Muscle of back (tissue), 3 donors: ENCODE measurements at regions not wholly inside any gene's neighbourhood (a gene's known extent, or its start where the extent isn't known, plus 50 kb on each side); places are given as distances from the start of the nearest gene placed in this dataset.
"Not testable (repeated sequence)": the region's sequence is repeated elsewhere in the genome, so short reads cannot be mapped to it uniquely, and the experiment has no call there.

ENCODE experiments used
- DNase-seq, 3 donors: peaks; one replicate each; pipeline versions ENCODE4 v3.0.0 to v3.0.0-alpha.2; 2013

GRCh38 chr14:25699981-25700380 lies 650.0 kb upstream of the STXBP6 start:
- no peak for DNase-seq

GRCh38 chr14:25698111-25698510 lies 648.2 kb upstream of the STXBP6 start:
- no peak for DNase-seq

- DNase-seq: no peak
Measured at GRCh38 chr14:25696176-25696575, 646.2 kb upstream of the STXBP6 start.

DNA sequence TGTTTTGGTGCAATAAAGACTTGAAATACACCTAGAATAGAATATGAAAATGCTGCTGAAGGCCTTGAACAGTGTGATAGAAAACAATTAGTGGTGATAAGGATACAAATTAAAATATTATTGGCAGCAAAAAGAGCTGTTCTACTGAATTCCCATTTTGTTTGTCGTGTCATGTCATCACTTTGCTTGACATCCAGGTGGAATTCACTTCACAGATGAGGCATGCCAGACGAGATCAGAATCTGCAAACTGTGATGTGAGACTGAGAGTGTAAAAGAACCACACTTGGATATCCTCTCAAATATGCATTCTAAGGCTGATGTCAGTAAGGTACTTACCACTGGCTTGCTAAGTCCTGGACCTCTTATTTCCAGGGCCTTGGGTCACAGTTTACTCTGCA lies 635.1 kb upstream of the STXBP6 start:
- no peak for DNase-seq

- DNase-seq: no peak
Measured at GRCh38 chr14:25680934-25681333, 631.0 kb upstream of the STXBP6 start.

GRCh38 chr14:25680511-25680910 lies 630.6 kb upstream of the STXBP6 start:
- DNase-seq: not testable (repeated sequence)

DNA sequence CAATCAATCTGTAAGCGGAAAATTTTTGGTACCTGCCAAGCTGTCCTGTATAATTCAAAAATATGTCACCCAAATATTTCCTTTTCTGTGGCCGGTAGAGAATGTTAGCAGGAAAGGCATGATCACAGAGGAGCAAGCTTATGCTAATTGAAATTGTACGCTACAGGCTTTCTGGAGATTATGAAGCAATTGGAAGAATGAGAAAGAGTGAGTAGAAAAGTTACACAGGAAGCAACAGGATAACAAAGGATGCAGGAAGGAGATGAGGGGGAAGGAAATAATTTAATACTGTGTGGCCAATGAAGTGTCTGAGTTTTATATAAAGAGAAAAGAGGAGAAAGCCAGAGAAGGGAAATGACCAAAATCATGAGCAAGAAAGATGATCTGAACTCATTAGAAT lies 627.2 kb upstream of the STXBP6 start:
- DNase-seq: no peak

DNA sequence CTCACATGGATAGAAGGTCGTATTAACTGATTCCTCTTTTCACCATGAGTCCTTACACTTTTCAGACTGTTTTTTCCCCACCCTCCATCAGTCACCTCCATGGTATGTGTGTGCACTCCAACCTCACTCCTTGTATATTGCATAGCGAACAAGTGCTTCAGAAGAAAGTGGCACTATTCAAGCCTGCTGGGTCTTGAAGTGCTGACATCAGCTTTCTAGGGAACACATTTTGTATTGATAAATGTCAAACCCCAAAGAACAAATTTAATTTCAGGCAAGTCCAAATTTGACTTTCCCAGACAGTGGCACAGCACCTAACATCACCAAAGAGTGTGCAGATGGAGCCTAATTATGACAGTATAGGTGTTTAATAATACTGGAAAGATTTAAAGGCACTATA lies 617.4 kb upstream of the STXBP6 start:
- no peak for DNase-seq

GRCh38 chr14:25666877-25667276 lies 616.9 kb upstream of the STXBP6 start:
- DNase-seq: no peak

DNA sequence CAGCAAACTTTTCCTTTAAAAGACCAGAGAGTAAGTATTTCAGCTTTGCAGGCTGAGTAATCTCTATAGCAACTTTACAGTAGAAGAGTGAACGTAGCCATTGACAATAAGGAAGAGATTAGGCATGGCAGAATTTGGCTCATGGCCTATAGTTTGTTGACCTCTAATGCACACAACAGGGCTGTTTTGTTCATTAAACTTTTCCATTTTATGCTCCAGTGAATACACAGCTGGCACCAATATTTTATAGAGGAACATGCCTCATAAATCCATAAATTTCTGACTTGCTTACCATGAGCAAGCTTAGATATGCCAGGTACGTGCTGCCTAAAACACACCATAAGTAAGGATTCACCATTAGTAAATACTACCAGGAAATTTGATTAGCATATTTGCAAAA lies 609.0 kb upstream of the STXBP6 start:
- no peak for DNase-seq

DNA sequence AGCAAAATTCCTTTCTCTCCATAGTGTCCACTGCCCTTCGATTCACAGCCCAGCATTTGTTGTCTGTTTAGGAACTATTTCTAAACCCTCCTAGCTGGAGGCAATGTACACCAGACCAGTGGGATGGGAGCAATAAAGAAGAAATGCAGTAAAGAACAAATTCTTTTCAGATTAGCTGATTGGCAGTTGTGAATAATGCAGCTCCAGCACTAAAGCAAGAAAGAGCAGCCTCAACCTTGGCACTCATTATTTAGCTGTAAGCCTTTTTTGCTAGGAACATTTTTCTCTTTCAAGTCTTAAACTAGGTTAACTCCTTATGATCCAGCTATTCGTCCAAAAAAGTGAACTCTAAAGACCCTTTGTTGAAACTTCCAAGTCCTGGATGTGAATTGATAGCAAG lies 580.5 kb upstream of the STXBP6 start:
- DNase-seq: no peak

- DNase-seq: no peak
Measured at GRCh38 chr14:25628978-25629377, 579.0 kb upstream of the STXBP6 start.

- DNase-seq: no peak
Measured at GRCh38 chr14:25628390-25628789, 578.4 kb upstream of the STXBP6 start.

GRCh38 chr14:25626986-25627385 lies 577.0 kb upstream of the STXBP6 start:
- DNase-seq: no peak

DNA sequence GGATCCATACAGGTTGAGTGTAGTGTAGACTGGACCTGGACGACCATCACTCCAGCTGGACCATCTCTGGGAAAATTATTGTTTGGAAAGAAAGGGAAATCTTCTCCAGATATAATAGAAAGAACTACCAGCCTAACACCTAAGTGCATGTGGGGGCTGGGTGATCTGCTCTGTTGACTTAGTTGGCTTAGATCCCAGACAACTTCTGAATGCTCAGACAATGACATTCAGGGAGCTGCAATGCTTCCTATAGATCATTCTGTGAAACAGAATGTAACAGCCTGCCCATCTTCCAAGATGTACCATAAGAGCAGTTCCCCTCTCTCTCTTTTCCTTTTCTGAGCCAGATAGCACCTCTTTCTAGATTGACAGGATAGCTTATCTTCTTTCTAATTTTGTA lies 572.8 kb upstream of the STXBP6 start:
- DNase-seq: no peak

DNA sequence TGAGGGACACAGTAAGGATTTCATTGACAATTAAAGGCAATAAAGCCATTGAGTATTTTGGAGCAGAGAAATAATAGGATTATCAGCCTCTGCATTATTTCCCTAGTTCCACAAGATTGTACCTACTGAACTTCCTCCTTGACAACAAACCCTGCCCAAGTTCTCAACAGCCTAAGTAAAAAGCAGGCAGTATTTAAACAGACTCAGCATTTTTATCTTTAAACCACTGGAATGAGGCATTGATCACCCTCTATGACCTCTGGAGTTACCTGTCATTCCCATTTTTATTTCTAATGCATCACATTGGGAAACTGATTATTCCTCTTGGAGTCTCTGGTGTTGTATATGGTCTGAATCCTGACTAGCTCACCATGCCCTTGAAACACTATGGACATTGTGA lies 570.6 kb upstream of the STXBP6 start:
- no peak for DNase-seq

DNA sequence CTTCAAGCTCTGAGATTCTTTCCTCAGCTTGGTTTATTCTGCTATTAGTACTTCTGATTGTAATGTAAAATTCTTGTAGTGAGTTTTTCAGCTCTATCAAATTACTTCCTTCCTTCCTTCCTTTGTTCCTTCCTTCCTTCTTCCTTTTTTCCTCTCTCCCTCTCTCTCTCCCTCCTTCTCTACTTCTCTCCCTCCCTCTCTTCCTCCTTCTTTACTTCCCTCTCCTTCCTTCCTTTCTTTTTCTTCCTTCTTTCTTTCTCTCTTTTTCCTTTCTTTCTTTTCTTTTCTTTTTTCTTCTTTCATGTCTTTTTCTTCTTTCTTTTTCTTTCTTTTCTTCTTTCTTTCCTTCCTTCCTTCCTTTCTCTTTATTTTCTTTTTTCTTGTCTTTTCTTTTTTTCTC lies 565.2 kb upstream of the STXBP6 start:
- no peak for DNase-seq

GRCh38 chr14:25607192-25607591 lies 557.2 kb upstream of the STXBP6 start:
- peak; percentile 15 to 73 (median 20) for DNase-seq

GRCh38 chr14:25602106-25602505 lies 552.2 kb upstream of the STXBP6 start:
- DNase-seq: no peak

DNA sequence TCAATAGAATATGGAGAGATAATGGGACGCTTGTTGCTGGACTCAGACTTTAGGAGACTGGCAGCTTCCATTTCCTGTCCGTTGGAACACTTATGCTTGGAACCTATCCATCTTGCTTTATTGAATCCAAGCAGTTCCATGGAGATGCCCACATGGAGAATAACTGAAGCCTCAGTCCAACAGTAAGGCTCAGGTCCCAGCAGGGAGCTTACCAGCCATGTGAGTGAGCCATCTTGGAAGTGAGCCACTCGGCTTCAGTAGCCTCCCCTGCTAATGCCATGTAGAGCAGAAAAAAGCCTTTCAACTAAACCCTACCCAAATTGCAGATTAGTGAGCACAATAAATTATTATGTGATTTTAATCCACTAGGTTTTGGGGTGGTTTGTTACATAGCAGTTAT lies 538.8 kb upstream of the STXBP6 start:
- DNase-seq: no peak

GRCh38 chr14:25574628-25575325 lies 524.8 kb upstream of the STXBP6 start:
- DNase-seq: no peak

- DNase-seq: no peak
Measured at GRCh38 chr14:25570483-25570882, 520.5 kb upstream of the STXBP6 start.

DNA sequence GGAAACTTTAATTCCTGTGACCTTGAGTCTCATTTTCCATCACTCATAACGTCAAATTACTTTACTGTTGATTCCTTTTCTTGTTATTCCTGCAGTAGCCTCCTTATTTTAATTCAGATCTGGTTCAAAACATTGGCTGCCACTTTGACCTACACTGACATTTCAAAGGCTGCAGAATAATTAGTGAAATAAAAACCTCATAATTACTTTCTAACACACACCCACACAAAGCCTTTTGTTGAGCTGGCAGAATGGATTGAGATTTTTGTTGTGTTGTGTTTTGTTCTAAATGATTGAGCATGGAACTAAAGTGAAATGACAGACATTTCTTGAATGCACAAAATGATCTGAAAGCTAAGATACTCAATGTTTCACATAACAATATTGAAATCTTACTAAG lies 507.5 kb upstream of the STXBP6 start:
- no peak for DNase-seq

DNA sequence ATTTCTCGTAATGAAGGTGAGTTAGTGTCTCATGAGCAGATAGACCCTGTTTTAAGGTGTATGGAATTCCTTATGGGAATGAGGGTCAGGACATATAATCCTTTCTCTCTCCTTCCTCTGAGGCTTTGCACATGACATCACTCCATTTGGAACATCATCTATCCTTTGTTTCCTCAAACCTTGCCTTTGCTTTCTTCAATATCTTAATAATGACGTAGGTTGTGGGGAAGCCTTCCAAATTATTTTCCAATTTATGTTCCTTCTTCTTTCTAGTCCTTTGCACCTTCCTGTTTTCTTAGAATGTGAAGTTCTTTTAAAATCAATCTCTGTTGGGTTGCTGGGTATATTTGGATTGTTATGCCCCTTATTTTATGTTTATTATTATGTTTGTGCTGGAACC lies 502.9 kb upstream of the STXBP6 start:
- DNase-seq: no peak

GRCh38 chr14:25551674-25552073 lies 501.7 kb upstream of the STXBP6 start:
- DNase-seq: no peak
